ENCODE measurements at regions not wholly inside any gene's neighbourhood (a gene's known extent, or its start where the extent isn't known, plus 50 kb on each side); places are given as distances from the start of the nearest gene placed in this dataset.

GRCh38 chr20:10921491-10922010, 247.8 kb upstream of the JAG1 start:
- no peak overlapping the region for H3K4me3 ChIP-seq (ENCODE audit: control insufficient read depth, low read depth, low read length)
- no peak for DNase-seq (ENCODE audit: low read depth)
- TF ChIP-seq, protein P1, sequence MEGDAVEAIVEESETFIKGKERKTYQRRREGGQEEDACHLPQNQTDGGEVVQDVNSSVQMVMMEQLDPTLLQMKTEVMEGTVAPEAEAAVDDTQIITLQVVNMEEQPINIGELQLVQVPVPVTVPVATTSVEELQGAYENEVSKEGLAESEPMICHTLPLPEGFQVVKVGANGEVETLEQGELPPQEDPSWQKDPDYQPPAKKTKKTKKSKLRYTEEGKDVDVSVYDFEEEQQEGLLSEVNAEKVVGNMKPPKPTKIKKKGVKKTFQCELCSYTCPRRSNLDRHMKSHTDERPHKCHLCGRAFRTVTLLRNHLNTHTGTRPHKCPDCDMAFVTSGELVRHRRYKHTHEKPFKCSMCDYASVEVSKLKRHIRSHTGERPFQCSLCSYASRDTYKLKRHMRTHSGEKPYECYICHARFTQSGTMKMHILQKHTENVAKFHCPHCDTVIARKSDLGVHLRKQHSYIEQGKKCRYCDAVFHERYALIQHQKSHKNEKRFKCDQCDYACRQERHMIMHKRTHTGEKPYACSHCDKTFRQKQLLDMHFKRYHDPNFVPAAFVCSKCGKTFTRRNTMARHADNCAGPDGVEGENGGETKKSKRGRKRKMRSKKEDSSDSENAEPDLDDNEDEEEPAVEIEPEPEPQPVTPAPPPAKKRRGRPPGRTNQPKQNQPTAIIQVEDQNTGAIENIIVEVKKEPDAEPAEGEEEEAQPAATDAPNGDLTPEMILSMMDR (IDR thresholded peaks at IDR 0.05; ENCODE audit: control insufficient read depth, insufficient read depth, low read depth, low read length, missing control alignments) = no peak

DNA sequence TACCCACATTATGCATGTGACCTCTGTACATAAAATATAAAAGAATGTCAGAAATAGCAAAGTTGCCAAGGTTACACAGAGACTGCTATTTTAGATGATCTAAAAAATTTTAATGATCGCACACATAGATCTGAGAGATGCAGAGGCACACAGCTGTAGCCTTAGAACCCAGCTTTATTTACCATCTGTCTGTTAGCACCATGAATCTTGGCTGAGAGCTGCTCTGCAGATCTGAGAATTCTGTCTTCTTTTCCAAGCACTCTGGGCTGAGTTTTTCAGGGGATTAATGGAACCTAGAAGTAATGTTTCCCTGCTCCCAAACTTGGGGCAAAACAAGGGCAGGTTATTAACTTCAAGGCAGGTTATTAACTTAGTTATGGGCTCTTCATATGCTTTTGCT, 248.7 kb upstream of the JAG1 start:
- H3K4me3 ChIP-seq (ENCODE audit: control insufficient read depth, low read depth, low read length) = no peak overlapping the region
- DNase-seq (ENCODE audit: low read depth) = no peak
- TF ChIP-seq, protein P1 (IDR thresholded peaks at IDR 0.05; ENCODE audit: control insufficient read depth, insufficient read depth, low read depth, low read length, missing control alignments) = no peak

DNA sequence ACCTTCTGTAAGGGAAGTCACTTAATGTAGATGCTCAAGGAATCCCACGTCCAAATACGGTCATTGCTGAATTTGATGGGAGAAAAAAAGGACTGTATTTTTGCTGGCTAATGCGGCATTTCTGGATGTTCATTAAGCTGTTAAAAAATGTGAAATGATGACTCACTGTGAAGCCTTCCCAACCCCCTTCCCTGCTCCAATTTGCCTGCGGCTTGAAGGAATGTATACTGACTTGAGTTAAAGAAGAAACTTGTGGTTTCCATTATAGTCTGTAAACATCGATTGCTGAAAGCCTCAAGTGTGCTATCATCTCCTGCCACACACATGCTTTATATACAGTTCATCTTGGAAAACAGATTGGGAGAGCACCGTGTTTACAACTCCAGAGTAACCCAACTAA, 249.1 kb upstream of the JAG1 start:
- no peak overlapping the region for H3K4me3 ChIP-seq (ENCODE audit: control insufficient read depth, low read depth, low read length)
- peak; percentile 70 for DNase-seq (ENCODE audit: low read depth)
- TF ChIP-seq, protein P1 (IDR thresholded peaks at IDR 0.05; ENCODE audit: control insufficient read depth, insufficient read depth, low read depth, low read length, missing control alignments) = no peak

GRCh38 chr20:10924644-10925201, 250.9 kb upstream of the JAG1 start:
- TF ChIP-seq, protein P1 (IDR thresholded peaks at IDR 0.05; ENCODE audit: control insufficient read depth, insufficient read depth, low read depth, low read length, missing control alignments) = no peak
- no peak overlapping the region for H3K4me3 ChIP-seq (ENCODE audit: control insufficient read depth, low read depth, low read length)
- DNase-seq (ENCODE audit: low read depth) = peak; percentile 88

GRCh38 chr20:10925767-10926166, 252.0 kb upstream of the JAG1 start:
- DNase-seq (ENCODE audit: low read depth) = no peak
- TF ChIP-seq, protein P1 (IDR thresholded peaks at IDR 0.05; ENCODE audit: control insufficient read depth, insufficient read depth, low read depth, low read length, missing control alignments) = no peak
- H3K4me3 ChIP-seq (ENCODE audit: control insufficient read depth, low read depth, low read length) = no peak overlapping the region

GRCh38 chr20:10927011-10927583, 253.3 kb upstream of the JAG1 start:
- TF ChIP-seq, protein P1 (IDR thresholded peaks at IDR 0.05; ENCODE audit: control insufficient read depth, insufficient read depth, low read depth, low read length, missing control alignments) = no peak
- no peak overlapping the region for H3K4me3 ChIP-seq (ENCODE audit: control insufficient read depth, low read depth, low read length)
- DNase-seq (ENCODE audit: low read depth) = no peak

All from AG09309 (cell line).